HG03432 (cell line): ENCODE measurements at regions not wholly inside any gene's neighbourhood (a gene's known extent, or its start where the extent isn't known, plus 50 kb on each side); places are given as distances from the start of the nearest gene placed in this dataset.

Experiments
- ATAC-seq: cut with Tn5 transposase; IDR thresholded peaks from one replicate; pipeline ENCODE4 v1.9.1; 2021; ENCODE audit warnings: mild to moderate bottlenecking, moderate library complexity; ENCODE audit not compliant: unreplicated experiment

- ATAC-seq: no peak
Measured at GRCh38 chr11:113634940-113635575, 71.0 kb downstream of the TMPRSS5 start.

GRCh38 chr11:113632981-113633380 is 73.1 kb downstream of the TMPRSS5 start:
- ATAC-seq: no peak

- no peak for ATAC-seq
Measured at GRCh38 chr11:113629562-113629961, 76.5 kb downstream of the TMPRSS5 start.

- no peak for ATAC-seq
Measured at GRCh38 chr11:113628912-113629311, 77.2 kb downstream of the TMPRSS5 start.

GRCh38 chr11:113627946-113628345 is 78.2 kb downstream of the TMPRSS5 start:
- ATAC-seq: no peak

- no peak for ATAC-seq
Measured at GRCh38 chr11:113627297-113627696, 78.8 kb downstream of the TMPRSS5 start.

GRCh38 chr11:113626736-113627135 is 79.4 kb downstream of the TMPRSS5 start:
- no peak for ATAC-seq

GRCh38 chr11:113623114-113623513 is 83.0 kb downstream of the TMPRSS5 start:
- ATAC-seq: no peak

GRCh38 chr11:113618360-113618759 is 87.7 kb downstream of the TMPRSS5 start:
- ATAC-seq: no peak

GRCh38 chr11:113615773-113616172 is 90.3 kb downstream of the TMPRSS5 start:
- no peak for ATAC-seq

- no peak for ATAC-seq
Measured at GRCh38 chr11:113615098-113615497, 91.0 kb downstream of the TMPRSS5 start.

GRCh38 chr11:113614097-113614496 is 92.0 kb downstream of the TMPRSS5 start:
- ATAC-seq: no peak

- ATAC-seq: peak; percentile 49
Measured at GRCh38 chr11:113613619-113614018, 92.5 kb downstream of the TMPRSS5 start.

- no peak for ATAC-seq
Measured at GRCh38 chr11:113604186-113604585, 101.9 kb downstream of the TMPRSS5 start.

GRCh38 chr11:113603277-113604059 is 102.6 kb downstream of the TMPRSS5 start:
- no peak for ATAC-seq

GRCh38 chr11:113602483-113602882 is 103.6 kb downstream of the TMPRSS5 start:
- ATAC-seq: no peak

- no peak for ATAC-seq
Measured at GRCh38 chr11:113596658-113597057, 109.5 kb downstream of the TMPRSS5 start.

- ATAC-seq: no peak
Measured at GRCh38 chr11:113595810-113596594, 110.1 kb downstream of the TMPRSS5 start.

- peak; percentile 90 for ATAC-seq
Measured at GRCh38 chr11:113593698-113594308, 112.3 kb downstream of the TMPRSS5 start.

GRCh38 chr11:113591117-113591516 is 115.0 kb downstream of the TMPRSS5 start:
- no peak for ATAC-seq

GRCh38 chr11:113587308-113587739 is 112.1 kb upstream of the DRD2 start:
- peak; percentile 98 for ATAC-seq
